Spinal cord (tissue), 9 donors: ENCODE measurements at regions not wholly inside any gene's neighbourhood (a gene's known extent, or its start where the extent isn't known, plus 50 kb on each side); places are given as distances from the start of the nearest gene placed in this dataset.
"Not testable (repeated sequence)": the region's sequence is repeated elsewhere in the genome, so short reads cannot be mapped to it uniquely, and the experiment has no call there.

Experiments used
- DNase-seq, 6 donors: peaks; one replicate each; pipeline versions ENCODE4 v3.0.0 to v3.0.0-alpha.2; 2013 to 2015; ENCODE audit warnings: low spot score in 6 of 6, low read depth in 4 of 6
- H3K27ac ChIP-seq: one replicate; pipeline ENCODE4 v1.5.1; 2013; ENCODE audit warnings: low read depth, low read length, control low read depth
- H3K27me3 ChIP-seq: one replicate; pipeline ENCODE4 v1.6.1; 2013; ENCODE audit warnings: low read length; ENCODE audit not compliant: control insufficient read depth, insufficient read depth
- H3K36me3 ChIP-seq: one replicate; pipeline ENCODE4 v1.6.1; 2013; ENCODE audit warnings: low read length; ENCODE audit not compliant: control insufficient read depth, insufficient read depth
- H3K4me1 ChIP-seq: one replicate; pipeline ENCODE4 v1.6.1; 2013; ENCODE audit warnings: low read length; ENCODE audit not compliant: control insufficient read depth, insufficient read depth
- H3K4me3 ChIP-seq: one replicate; pipeline ENCODE4 v1.5.1; 2013; ENCODE audit warnings: low read depth, low read length, control low read depth
- H3K9me3 ChIP-seq: one replicate; pipeline ENCODE4 v1.6.1; 2013; ENCODE audit warnings: low read length; ENCODE audit not compliant: control insufficient read depth, insufficient read depth
- WGBS: methylation state at CpG from one replicate; pipeline ENCODE4 v1.1.5; 2013; ENCODE audit warnings: missing lambda C conversion rate; ENCODE audit not compliant: insufficient coverage; 5-methylcytosine and 5-hydroxymethylcytosine counted together
- donor health status: healthy.

DNA sequence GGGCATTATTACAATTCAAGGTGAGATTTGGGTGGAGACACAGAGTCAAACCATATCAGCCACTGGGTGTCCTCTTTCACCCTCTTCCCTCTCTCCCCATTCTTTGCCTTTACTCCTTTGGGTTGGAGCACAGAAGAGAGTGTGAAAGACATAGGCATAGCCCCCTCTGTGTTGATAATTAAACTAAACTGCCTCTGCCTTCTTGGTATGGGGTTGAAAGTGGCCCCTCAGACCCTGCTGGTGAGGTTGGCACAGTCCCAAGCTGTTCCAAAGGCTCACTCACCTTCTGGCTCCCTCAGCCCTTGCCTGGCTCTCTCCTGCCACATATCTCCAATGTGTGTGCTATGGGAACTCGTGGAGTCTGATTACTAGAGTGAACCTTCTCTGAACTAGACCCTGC is 210.6 kb upstream of the RXFP2 start:
- Histone ChIP-seq H3K4me1 (no peaks in the 10 kb centered on the region), H3K4me3 (no peak overlapping the region), H3K9me3 (no peaks in the 10 kb centered on the region), H3K27me3 (no peaks in the 10 kb centered on the region), H3K36me3 (no peaks in the 10 kb centered on the region), H3K27ac (no peak overlapping the region)
- WGBS: 80% methylated on average over 1 of the region's 1 CpG
- no peak for DNase-seq

DNA sequence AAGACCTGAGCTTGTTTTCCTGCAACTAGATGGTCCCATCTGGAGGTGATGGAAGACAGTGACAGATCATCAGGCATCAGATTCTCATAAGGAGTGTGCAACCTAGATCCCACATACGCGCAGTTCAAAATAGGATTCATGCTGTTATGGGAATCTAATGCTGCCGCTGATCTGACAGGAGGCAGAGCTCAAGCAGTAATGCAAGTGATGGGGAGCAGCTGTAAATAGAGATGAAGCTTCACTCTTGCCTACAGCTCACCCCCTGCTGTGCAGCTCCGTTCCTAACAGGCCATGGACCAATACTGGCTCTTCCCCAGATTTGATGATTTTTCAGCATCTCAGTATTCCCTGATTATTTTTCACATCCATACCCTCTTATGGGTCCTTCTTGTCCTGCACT is 208.4 kb upstream of the RXFP2 start:
- H3K36me3 ChIP-seq: no peaks in the 10 kb centered on the region
- no peaks in the 10 kb centered on the region for H3K9me3 ChIP-seq
- WGBS: 43% methylated on average over 1 of the region's 4 CpGs
- no peaks in the 10 kb centered on the region for H3K27me3 ChIP-seq
- no peak overlapping the region for H3K4me3 ChIP-seq
- H3K4me1 ChIP-seq: no peaks in the 10 kb centered on the region
- H3K27ac ChIP-seq: no peak overlapping the region
- DNase-seq: peak in 1 of 6 donors; percentile 43

DNA sequence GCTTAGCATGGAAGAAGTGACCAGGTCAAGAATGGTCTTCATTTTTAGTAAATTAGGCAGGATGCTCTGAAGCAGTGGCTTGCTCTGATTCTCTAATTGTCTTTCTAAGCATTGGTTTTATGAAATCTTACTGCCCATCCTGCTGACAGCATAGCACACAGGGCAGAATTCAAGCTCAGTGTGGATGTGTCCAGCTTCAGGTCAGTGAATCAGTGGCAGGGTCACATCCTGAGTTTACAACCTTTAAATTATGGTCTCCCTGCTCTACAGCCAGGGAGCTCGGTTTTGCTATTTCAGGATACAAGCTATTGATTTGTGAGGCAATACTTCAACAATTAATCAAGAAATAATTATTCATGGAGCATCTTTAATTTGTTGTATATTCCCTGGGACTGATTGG is 202.3 kb upstream of the RXFP2 start:
- Histone ChIP-seq H3K4me3 (no peak overlapping the region), H3K36me3 (no peaks in the 10 kb centered on the region), H3K27ac (no peak overlapping the region), H3K9me3 (no peaks in the 10 kb centered on the region), H3K4me1 (no peaks in the 10 kb centered on the region), H3K27me3 (no peaks in the 10 kb centered on the region)
- DNase-seq: no peak
- WGBS: no CpG with 5 or more reads among the region's 1 CpG

DNA sequence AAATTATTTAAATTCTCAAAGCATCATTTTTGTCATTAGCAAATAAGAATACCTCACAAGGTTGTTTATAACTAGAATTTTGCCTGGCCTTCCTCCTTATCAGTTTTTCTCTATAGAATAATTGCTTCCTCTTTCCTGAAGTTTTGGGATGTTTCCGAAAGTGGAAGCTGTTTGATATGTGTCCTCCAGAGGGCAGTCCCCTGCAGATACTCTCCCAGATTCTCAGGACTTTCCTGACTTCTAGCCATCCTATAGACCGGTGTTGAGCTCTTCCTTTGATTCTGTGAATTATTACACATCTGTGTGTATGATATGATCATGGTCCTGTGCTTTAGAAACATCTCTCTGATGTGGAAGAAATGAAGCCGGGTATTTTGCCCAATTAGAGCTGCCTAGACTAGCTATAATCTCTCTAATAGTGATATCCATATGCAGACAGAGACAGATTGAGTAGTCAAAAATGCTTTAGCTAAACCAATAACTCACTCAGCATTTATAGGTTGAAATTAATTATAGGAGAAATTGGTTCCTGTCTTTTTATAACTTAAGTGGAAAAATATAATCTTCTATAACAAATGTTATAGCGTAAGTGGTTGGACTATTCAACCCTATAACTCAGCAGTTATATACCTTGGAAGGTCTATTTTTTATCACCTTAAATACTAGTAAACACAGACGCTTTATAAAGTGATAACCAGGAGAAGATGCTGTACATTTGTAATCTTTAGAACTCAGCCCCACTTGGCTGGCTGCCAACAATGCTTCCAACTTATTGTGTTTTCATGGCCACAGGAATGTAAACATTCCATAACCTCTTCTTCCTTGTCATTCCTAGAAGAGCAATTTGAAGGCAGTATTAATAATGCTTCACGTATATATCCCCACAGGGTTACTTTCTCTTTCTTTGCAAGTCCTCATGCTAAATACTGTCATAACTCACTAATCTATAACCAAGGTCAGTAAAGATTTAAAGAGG is 201.0 kb upstream of the RXFP2 start:
- no peaks in the 10 kb centered on the region for H3K4me1 ChIP-seq
- no peak overlapping the region for H3K27ac ChIP-seq
- no CpG with 5 or more reads among the region's 6 CpGs for WGBS
- H3K36me3 ChIP-seq: no peaks in the 10 kb centered on the region
- no peak overlapping the region for H3K4me3 ChIP-seq
- no peaks in the 10 kb centered on the region for H3K9me3 ChIP-seq
- DNase-seq: peak in 1 of 6 donors; percentile 27
- H3K27me3 ChIP-seq: no peaks in the 10 kb centered on the region

DNA sequence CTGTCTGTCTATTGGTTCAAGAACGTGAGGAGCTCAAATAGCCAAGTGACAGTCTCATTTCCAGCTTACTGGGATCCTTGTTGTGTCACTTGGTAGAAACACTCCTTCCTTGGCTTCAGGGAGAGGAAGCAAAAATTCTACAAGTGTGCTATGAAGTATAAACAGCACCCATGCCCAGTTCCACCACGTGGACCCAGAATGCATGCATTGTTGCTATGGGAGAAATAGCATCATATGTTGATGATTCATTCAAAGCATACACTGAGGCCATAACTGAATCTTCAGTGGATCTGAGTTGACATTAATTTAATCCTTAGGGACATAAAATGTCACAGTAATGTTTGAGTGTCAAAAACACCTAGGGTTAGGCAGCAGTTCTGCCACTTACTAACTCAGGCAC is 199.0 kb upstream of the RXFP2 start:
- Histone ChIP-seq H3K4me1 (no peaks in the 10 kb centered on the region), H3K36me3 (no peaks in the 10 kb centered on the region), H3K4me3 (no peak overlapping the region), H3K9me3 (no peaks in the 10 kb centered on the region), H3K27ac (no peak overlapping the region), H3K27me3 (no peaks in the 10 kb centered on the region)
- DNase-seq: no peak
- 67% methylated on average over 1 of the region's 2 CpGs for WGBS

DNA sequence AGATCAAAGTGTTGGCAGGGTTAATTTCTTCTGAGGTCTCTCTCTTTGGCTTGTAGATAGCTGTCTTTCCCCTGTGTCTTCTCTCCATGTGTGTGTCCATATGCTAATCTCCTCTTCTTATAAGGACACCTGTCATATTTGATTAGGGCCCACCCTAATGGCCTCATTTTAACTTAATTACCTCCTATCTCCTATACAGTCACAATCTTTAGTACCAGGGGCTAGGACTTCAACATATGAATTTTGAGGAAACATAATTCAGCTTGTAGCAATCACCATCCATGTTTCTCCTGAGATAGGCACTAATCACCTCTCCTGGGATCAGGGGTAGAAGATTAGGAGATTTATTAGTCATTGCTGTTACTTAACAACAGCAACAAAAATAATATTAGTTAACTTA is 196.1 kb upstream of the RXFP2 start:
- Histone ChIP-seq H3K4me1 (no peaks in the 10 kb centered on the region), H3K36me3 (no peaks in the 10 kb centered on the region), H3K27me3 (no peaks in the 10 kb centered on the region), H3K4me3 (no peak overlapping the region), H3K9me3 (no peaks in the 10 kb centered on the region), H3K27ac (no peak overlapping the region)
- no peak for DNase-seq

DNA sequence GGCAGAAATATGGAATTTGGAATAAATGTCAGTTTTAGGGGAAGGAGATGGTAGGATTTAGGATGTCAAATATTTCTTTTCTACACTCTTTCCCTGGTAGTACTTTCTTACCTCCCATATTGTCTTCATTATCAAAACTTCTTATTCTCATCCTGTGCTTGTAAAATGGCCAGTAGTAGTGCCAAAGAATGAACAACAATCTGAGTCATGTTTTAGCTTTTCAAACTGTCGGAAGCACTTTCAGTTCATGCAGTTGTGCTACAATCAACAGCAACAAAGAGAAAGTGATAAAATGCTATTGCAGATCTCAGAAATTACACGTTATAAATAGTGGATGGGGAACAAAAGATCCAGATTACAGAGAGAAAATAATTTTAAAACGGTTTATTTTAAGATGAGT is 193.7 kb upstream of the RXFP2 start:
- Histone ChIP-seq H3K9me3 (no peaks in the 10 kb centered on the region), H3K27me3 (no peaks in the 10 kb centered on the region), H3K27ac (no peak overlapping the region), H3K36me3 (no peaks in the 10 kb centered on the region), H3K4me3 (no peak overlapping the region), H3K4me1 (no peaks in the 10 kb centered on the region)
- no CpG with 5 or more reads among the region's 3 CpGs for WGBS
- DNase-seq: no peak

DNA sequence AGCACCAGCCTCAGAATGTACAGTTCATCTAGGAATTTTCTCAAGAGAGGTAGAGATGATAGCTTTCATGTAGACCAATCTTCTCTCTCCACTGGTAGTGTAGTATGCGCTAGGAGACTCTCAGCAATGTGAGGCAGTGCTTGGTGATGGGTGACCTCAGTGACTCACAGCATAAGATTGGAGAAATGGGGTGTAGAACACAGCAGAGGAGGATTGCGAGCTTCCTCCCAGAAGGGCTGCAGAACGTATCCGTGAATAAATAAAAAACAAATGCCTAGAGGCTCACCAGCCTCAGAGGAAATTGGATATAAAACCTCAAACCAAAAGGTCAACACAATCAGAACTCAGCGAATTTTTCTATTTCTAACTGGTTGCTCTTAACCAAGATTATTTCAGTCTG is 182.9 kb upstream of the RXFP2 start:
- Histone ChIP-seq H3K36me3 (no peaks in the 10 kb centered on the region), H3K27ac (no peak overlapping the region), H3K27me3 (no peaks in the 10 kb centered on the region), H3K4me1 (no peaks in the 10 kb centered on the region), H3K9me3 (no peaks in the 10 kb centered on the region), H3K4me3 (no peak overlapping the region)
- 89% methylated on average over 3 of the region's 5 CpGs for WGBS
- DNase-seq: no peak

DNA sequence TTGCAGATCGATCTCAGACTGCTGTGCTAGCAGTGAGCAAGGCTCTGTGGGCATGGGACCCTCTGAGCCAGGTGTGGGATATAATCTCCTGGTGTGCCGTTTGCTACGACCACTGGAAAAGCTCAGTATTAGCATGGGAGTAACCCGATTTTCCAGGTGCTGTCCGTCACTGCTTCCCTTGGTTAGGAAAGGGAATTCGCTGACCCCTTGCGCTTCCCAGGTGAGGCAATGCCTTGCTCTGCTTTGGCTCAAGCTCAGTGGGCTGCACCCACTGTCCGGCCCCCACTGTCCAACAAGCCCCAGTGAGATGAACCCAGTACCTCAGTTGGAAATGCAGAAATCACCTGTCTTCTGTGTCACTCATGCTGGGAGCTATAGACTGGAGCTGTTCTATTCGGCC is 155.1 kb upstream of the RXFP2 start:
- DNase-seq: not testable (repeated sequence)

DNA sequence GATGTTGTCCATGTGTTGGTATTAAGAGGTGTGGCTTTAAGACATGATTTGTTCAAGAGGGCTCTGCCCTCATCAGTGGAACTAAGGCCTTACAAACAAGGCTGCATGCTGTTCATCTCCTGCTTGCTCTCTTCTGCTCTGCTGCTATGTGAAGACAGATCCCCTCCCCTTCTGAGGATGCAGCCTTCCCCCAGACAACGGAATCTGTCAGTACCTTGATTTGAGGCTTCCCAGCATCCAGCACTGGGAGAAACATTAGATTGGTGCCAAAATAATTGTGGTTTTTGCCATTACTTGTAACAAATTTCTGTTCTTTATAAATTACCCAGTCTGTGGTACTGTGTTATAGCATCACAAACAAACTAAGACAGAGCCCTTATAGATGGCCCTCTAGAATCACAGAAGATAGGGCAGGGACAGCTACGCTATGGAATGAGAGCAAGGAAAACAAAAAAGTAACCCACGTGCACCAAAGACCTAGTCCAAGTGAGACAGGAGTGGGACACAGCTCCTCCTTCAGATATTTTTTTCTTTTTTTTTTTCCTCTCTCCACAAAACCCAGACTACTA is 151.5 kb upstream of the RXFP2 start:
- Histone ChIP-seq H3K27ac (no peak overlapping the region), H3K4me3 (no peak overlapping the region), H3K4me1 (no peaks in the 10 kb centered on the region), H3K27me3 (no peaks in the 10 kb centered on the region), H3K36me3 (no peaks in the 10 kb centered on the region), H3K9me3 (no peaks in the 10 kb centered on the region)
- no CpG with 5 or more reads among the region's 3 CpGs for WGBS
- no peak for DNase-seq

More for the DNA sequence above, 155.1 kb upstream of the RXFP2 start:
- 92% methylated on average over 8 of the region's 9 CpGs for WGBS
- not testable (repeated sequence) for H3K4me1 ChIP-seq, H3K27ac ChIP-seq, H3K4me3 ChIP-seq, H3K9me3 ChIP-seq, H3K36me3 ChIP-seq, H3K27me3 ChIP-seq
